ENCODE measurements at regions not wholly inside any gene's neighbourhood (a gene's known extent, or its start where the extent isn't known, plus 50 kb on each side); places are given as distances from the start of the nearest gene placed in this dataset.

GRCh38 chr13:104256701-104257100 is 1190.5 kb upstream of the SLC10A2 start:
- in situ Hi-C loops (cut with MboI; ENCODE audit: low sequenced_read_pairs) (no loop called here), intact Hi-C loops (cut with micrococcal nuclease) (no loop called here), dilution Hi-C loops (cut with HindIII; ENCODE audit: low sequenced_read_pairs, unreplicated experiment) (no loop called here)
- Histone ChIP-seq H2AK5ac (ENCODE audit: low read depth, low read length) (no peak overlapping the region), H3K18ac (ENCODE audit: low read depth, low read length) (no peak overlapping the region), H3K9ac (ENCODE audit: low read depth, low read length) (no peak overlapping the region), H4K91ac (ENCODE audit: insufficient read depth, low read depth, low read length) (no peak overlapping the region), H3K36me3 (ENCODE audit: control insufficient read depth, insufficient read depth, low read length) (no peaks in the 10 kb centered on the region), H3K4me3 (ENCODE audit: insufficient read depth, low read depth, low read length) (no peak overlapping the region), H2BK20ac (ENCODE audit: low read depth, low read length) (no peak overlapping the region), H3K14ac (replicated peaks; ENCODE audit: low read depth, low read length) (no peak overlapping the region), H3K79me1 (ENCODE audit: low read depth in 1 of 2, low read length in 2 of 2) (no peaks in the 10 kb centered on the region), H2BK5ac (ENCODE audit: low read depth, low read length, poor library complexity, severe bottlenecking) (no peak overlapping the region), H2AK9ac (replicated peaks; ENCODE audit: low read depth, low read length, poor library complexity) (no peak overlapping the region), H3K4me2 (ENCODE audit: low read depth, low read length) (no peak overlapping the region), H4K20me1 (ENCODE audit: insufficient read depth, low read length) (no peaks in the 10 kb centered on the region), H3K9me1 (ENCODE audit: insufficient read depth, low read length) (no peaks in the 10 kb centered on the region), H4K5ac (ENCODE audit: low read depth, low read length) (no peak overlapping the region), H2AFZ (replicated peaks; ENCODE audit: low read length, poor library complexity) (no peak overlapping the region), H2BK15ac (ENCODE audit: low read depth, low read length) (no peak overlapping the region), H3K27me3 (ENCODE audit: control insufficient read depth, insufficient read depth, low read length) (no peaks in the 10 kb centered on the region), H3K23ac (ENCODE audit: low read depth, low read length) (no peak overlapping the region), H4K8ac (ENCODE audit: low read depth in 2 of 2, low read length in 2 of 2) (no peak overlapping the region), H3K56ac (ENCODE audit: extremely low read depth, insufficient read depth, low read length) (no peak overlapping the region), H3K4me1 (ENCODE audit: control insufficient read depth, insufficient read depth, low read length) (no peaks in the 10 kb centered on the region), H3K9me3 (ENCODE audit: control insufficient read depth, insufficient read depth, low read length) (no peaks in the 10 kb centered on the region), H3K4ac (ENCODE audit: low read depth, low read length) (no peak overlapping the region), H3K27ac (ENCODE audit: insufficient read depth, low read length) (no peak overlapping the region), H2BK120ac (ENCODE audit: low read depth, low read length) (no peak overlapping the region)
- ATAC-seq (ENCODE audit: low read depth) (no peak), DNase-seq (no peak)
- TF ChIP-seq SMC3 (IDR thresholded peaks at IDR 0.05; ENCODE audit: low read depth, low read length), result no peak
- ChIA-PET POLR2A (ENCODE audit: unreplicated experiment) (no interaction called here), CTCF (interaction anchor here (0.7 kb wide), 1 partner anchor 21 kb away, joined by 4 read pairs; no protein-coding TSS in a partner anchor)
- no CpG with 5 or more reads among the region's 3 CpGs for WGBS, 2 experiments (ENCODE audit: extremely low coverage in 2 of 2, insufficient read length in 1 of 2)
- BruUV-seq (replicated peaks), result no TSS peak

Data from IMR-90 (cell line).